ENCODE measurements at regions not wholly inside any gene's neighbourhood (a gene's known extent, or its start where the extent isn't known, plus 50 kb on each side); places are given as distances from the start of the nearest gene placed in this dataset.
"Not testable (repeated sequence)": the region's sequence is repeated elsewhere in the genome, so short reads cannot be mapped to it uniquely, and the experiment has no call there.

- DNase-seq (ENCODE audit: low read depth): no peak
Observed at GRCh38 chr5:166726406-166726805, 1565.0 kb upstream of the WWC1 start.

DNA sequence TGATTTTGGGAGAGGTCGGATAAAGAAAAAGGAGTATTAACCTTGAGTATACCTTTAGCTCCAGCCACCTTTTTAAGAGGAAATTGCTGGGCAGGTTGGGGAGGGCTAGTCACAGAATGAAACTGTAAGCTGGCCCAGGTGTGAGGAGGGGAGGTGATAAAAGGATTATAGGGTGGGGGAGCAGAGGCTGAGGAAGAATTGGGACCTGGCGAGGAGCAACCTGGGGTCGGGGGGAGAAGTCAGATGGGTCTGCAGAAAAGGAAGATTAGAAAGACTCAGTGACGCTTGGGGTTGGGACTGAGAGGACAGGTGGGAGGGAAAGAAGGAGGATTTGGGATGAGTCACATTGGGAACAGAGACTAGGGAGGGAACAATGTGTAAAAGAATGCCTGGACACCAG, 1548.5 kb upstream of the WWC1 start:
- not testable (repeated sequence) for DNase-seq (ENCODE audit: low read depth)

DNA sequence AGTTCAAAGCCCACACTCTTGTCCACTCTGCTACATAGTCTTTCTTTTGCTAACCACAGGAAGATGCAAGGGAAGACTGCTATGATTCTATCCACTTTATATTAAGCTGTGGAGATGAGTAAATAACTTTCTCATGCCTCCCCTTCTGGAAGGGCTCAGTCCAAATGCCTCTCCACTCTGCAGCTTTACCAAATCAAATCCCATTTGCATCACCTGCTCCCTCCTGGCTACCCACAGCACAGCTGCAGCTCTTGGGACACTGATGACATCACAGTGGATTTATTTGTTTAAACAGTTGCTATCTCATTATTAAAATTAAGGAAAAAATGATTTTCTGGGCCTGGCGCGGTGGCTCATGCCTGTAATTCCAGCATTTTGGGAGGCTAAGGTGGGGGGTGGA, 1544.9 kb upstream of the WWC1 start:
- DNase-seq (ENCODE audit: low read depth): no peak

GRCh38 chr5:166750376-166750775, 1541.1 kb upstream of the WWC1 start:
- no peak for DNase-seq (ENCODE audit: low read depth)

- no peak for DNase-seq (ENCODE audit: low read depth)
Observed at GRCh38 chr5:166758151-166758550, 1533.3 kb upstream of the WWC1 start.

DNA sequence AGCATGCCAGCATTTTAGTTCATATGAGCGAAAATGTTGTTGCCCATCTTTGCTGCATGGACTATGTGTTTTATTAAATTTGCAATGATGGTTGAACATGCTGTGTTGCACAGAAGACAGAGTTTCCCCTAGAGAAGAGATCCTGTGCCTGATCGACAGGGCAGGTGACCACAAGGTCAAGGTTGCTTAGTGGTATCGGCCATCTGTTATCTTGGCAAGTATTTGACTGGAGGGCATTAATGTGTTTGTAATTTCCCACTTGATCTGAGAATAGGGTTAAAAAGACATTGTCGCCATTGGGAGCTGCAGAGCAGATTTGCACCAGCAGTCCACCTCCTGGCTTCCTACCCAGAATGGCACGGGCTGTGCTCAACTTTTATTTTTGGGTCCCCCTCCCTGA, 1523.6 kb upstream of the WWC1 start:
- DNase-seq (ENCODE audit: low read depth): no peak

DNA sequence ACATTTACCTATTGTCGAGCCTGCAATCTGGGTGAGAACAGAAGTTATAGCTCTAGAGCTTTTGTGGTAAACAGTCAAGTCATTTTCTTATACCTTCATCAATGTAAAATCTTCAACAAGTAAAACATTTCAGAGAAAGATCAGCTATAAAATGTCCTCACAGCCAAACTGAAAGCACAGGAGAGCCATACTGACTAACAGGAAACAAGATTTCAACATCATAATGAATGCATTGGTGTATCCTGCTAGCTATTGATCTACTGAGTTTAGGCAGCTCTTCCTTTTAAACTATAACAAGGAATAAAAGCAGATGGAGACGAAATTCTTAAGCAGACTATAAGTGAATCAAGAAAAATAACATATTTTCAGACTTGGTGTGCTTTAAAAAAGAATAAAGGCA, 1522.9 kb upstream of the WWC1 start:
- no peak for DNase-seq (ENCODE audit: low read depth)

DNA sequence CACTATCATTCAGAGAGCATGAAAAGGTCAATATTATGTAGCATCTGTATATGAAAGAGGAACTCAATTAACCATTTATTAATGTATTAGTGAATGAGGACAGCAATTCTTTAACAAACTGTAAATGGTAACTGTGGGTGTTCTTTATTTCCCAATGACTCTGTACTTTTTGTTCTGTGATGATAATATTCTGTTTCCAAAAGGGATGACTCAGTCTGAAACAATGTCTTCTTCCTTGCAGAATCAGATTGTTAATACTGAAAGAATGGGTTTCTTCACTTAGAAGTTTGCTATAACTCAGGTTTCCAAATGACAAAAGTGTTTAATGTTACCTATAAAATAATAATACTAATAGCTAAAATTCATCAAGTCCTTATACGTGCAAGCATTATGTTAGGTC, 1518.7 kb upstream of the WWC1 start:
- DNase-seq (ENCODE audit: low read depth): no peak

GRCh38 chr5:166781737-166782136, 1509.7 kb upstream of the WWC1 start:
- DNase-seq (ENCODE audit: low read depth): no peak

DNA sequence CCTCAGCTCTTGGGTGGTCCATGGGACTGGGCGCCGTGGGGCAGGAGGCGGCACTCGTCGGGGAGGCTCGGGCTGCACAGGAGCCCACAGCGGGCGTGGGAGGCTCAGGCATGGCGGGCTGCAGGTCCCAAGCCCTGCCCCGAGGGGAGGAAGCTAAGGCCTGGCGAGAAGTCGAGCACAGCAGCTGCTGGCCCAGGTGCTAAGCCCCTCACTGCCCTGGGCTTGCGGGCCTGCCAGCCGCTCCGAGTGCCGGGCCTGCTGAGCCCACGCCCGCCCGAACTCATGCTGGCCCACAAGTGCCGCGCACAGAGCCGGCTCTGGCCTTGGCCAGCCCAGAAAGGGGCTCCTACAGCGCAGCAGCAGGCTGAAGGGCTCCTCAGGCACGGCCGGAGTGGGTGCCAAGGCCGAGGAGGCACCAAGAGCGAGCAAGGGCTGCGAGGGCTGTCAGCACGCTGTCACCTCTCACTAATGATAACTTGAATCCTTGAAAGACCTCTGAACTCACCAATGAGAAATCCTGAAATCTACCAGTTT, 1506.8 kb upstream of the WWC1 start:
- DNase-seq (ENCODE audit: low read depth): no peak

GRCh38 chr5:166786178-166786577, 1505.3 kb upstream of the WWC1 start:
- no peak for DNase-seq (ENCODE audit: low read depth)

DNA sequence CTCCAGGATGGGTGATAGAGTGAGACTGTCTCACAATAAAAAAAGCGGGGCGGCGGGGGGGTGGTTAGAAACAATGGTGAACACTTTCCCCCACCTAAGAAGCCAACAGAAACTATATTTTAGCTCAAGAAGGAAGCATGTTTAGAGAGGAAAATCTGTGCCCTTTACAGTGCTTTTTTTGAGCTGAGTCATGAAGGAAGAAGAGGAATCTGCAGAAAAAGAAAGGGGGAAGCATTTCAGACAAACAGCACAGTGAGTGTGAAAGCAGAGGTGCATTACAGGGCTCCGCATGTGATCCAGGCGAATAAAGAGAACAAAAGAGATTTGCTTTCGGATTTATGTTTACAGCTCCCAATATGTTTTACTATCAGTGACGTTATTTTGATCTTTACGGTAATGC, 1504.6 kb upstream of the WWC1 start:
- no peak for DNase-seq (ENCODE audit: low read depth)

DNA sequence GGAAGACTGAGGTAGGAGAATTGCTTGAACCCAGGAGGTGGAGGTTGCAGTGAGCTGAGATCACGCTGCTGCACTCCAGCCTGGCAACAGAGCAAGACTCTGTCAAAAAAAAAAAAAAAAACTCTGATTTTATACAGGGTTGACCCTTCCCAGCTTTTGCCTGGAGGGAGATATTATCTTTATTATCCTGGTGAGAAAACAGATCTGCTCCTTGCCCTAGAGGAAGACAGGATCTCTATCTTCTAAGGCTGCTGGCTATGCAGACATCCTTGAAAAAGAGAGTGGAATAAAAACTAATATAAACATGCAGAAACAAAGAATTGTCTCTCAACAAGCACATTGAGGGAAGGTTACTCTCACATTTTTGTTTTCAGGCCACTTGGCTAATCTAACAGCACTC, 1503.4 kb upstream of the WWC1 start:
- DNase-seq (ENCODE audit: low read depth): no peak

GRCh38 chr5:166795756-166796155, 1495.7 kb upstream of the WWC1 start:
- DNase-seq (ENCODE audit: low read depth): no peak

DNA sequence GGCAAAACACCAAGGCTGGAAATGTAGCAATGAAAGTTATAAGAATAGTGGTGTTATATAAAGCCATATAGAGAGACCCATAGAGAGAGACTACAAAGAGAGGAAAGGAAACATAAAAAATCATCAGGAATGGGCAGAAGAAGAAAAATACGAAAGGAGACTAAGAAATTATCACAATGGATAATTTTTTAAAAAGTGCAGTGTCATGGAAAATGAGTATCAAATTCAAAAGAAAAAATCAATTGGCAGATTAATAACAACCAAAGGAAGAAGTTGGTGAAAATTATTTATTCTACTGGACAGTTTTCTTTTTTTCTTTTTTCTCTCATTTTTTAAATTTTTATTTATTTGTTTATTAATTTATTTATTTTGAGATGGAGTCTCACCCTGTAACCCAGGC, 1488.4 kb upstream of the WWC1 start:
- DNase-seq (ENCODE audit: low read depth): no peak

GRCh38 chr5:166804223-166804622, 1487.2 kb upstream of the WWC1 start:
- DNase-seq (ENCODE audit: low read depth): not testable (repeated sequence)

DNA sequence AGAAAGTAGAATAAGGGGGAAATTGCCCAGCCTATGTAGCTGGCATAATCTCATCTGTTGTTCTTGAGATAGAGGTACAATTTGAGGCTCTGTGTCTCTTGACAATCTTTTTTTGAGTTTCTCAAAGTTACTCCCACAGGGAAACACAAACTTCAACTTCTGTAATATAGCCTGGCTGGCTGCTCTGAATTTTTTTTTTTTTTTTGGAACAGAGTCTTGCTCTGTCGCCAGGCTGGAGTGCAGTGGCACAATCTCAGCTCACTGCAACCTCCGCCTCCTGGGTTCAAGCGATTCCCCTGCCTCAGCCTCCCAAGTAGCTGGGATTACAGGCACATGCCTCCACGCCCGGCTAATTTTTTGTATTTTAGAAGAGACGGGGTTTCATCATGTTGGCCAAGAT, 1486.8 kb upstream of the WWC1 start:
- not testable (repeated sequence) for DNase-seq (ENCODE audit: low read depth)

- DNase-seq (ENCODE audit: low read depth): not testable (repeated sequence)
Observed at GRCh38 chr5:166810093-166810658, 1481.3 kb upstream of the WWC1 start.

DNA sequence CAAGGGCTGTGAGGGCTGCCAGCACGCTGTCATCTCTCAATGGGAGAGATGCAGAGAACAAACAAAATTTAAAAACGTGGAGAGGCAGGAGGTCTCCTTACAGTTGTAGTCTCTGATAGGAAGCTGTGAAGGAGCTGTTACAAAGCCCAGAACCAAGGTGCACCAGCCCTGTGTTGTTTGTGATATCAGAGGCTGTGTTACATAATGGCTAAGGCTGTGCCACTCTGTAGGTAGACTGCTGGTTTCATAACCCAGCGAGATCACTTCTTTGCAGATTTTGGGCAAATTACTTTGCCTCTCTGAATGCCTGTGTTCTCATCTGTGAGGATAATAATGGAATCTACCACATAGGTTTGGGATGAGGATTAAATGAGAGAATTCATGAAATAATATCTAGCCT, 1480.7 kb upstream of the WWC1 start:
- no peak for DNase-seq (ENCODE audit: low read depth)

- DNase-seq (ENCODE audit: low read depth): no peak
Observed at GRCh38 chr5:166823360-166823759, 1468.1 kb upstream of the WWC1 start.

DNA sequence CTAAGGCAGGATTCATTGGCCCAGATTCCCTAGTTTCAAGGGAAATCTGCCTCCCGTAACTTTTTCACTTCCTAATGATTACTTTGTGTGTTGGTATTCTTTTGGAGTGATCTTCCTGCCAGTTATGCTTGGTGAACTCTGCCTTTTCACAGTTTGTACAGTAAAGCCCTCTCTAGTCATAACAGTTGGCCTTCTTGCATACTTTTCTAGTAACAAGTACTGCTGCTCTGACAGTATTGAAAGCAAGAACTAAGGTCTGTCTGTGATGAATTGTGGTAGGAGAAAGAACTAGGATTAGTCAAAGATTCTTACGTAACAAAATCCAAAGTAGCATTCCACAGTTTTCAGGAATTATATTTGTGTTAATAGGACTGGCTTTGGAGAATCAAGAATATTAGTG, 1457.2 kb upstream of the WWC1 start:
- no peak for DNase-seq (ENCODE audit: low read depth)

DNA sequence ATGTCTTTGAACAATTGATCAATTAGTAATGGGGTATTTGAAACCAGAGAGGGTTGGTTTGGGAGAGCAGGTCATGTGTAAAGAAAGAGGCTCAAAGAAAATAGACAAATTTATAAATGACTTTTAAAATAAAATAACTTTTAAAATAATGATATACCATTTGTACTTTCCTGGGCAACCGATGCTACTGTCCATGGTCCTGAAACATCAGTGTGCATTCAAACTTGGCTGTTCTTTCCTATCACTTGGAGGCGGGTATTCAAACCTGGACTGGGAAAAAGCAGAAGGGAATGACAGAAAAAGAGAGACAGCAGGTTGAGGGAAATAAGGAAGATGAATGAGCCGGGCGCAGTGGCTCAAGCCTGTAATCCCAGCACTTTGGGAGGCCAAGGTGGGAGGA, 1446.4 kb upstream of the WWC1 start:
- DNase-seq (ENCODE audit: low read depth): no peak

GRCh38 chr5:166856791-166857190, 1434.7 kb upstream of the WWC1 start:
- no peak for DNase-seq (ENCODE audit: low read depth)

- DNase-seq (ENCODE audit: low read depth): no peak
Observed at GRCh38 chr5:166860426-166860825, 1431.0 kb upstream of the WWC1 start.

DNA sequence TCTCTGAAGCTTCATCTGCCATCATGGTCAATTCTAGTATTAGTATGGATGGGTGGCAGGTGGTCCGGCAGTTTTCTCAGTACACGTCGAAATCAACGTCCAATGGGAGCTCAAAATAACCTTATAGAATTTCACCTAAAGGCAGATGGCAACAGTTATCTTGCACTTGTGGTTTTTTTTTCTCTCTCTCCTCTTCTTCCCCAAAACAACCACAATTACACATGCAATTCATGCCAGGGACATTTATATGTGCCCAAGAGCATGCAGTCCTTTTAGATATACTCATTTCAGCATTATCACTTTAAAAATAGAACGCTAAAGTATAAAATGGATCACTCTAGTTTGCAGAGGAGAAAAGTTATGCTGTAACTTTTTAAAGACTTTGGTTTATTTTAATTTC, 1428.9 kb upstream of the WWC1 start:
- no peak for DNase-seq (ENCODE audit: low read depth)
